ENCODE measurements at regions not wholly inside any gene's neighbourhood (a gene's known extent, or its start where the extent isn't known, plus 50 kb on each side); places are given as distances from the start of the nearest gene placed in this dataset.

DNA sequence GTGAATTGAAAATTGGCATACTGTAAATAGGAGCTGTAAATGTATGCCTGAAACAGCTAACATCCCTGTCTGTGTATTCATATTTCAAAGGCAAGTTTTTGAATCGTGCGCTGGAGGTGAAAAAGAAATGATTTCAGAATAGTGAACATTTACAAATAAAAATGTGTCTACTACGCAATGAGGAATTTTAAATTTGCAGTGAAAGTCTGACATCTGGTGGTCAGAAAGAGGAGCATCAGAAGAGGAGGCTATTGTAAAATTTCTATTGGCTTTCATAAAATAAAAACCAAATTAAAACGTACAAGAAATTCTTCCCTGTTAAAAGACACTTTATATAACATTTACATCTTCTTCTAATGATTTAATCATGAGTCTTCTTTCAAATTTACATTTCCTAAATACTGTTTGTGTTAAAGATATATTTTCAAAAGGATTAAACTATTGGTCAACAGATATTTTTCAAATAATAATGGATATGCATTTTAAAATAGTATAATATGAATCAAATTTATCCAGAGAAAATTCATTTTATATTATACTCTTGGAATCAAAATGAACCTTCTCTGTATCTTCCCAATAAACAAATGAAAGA lies 113.7 kb upstream of the RRP15 start:
- Mint-ChIP-seq H3K36me3 (ENCODE audit: low read depth) (no peaks in the 10 kb centered on the region), H3K27ac (no peak overlapping the region), H3K4me1 (ENCODE audit: low read depth) (no peaks in the 10 kb centered on the region), H3K9me3 (no peaks in the 10 kb centered on the region), H3K4me3 (no peak overlapping the region), H3K27me3 (ENCODE audit: insufficient read depth) (peaks cover 20% of the 10 kb centered on the region)
- intact Hi-C loops (cut with micrococcal nuclease) = no loop called here
- DNase-seq (ENCODE audit: low spot score) = no peak

DNA sequence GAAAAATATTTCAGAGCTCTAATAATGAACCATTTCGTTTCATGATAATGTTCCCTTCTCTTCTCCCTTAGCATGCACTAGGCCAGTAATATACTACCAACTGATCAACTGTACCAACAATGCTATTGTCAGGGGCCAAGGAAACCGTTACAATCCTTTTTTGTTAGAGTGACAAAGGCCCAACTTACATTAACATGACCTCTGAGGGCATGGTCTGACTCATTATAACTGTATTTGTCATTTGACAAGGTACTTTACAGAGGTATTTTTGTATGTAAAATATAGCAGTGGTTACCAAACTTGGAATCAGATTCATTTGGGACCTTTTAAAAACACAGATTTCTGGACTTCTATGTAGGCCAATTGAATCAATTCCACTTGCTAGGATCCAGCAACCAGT lies 102.6 kb upstream of the RRP15 start:
- Mint-ChIP-seq H3K27ac (no peak overlapping the region), H3K9me3 (no peaks in the 10 kb centered on the region)

DNA sequence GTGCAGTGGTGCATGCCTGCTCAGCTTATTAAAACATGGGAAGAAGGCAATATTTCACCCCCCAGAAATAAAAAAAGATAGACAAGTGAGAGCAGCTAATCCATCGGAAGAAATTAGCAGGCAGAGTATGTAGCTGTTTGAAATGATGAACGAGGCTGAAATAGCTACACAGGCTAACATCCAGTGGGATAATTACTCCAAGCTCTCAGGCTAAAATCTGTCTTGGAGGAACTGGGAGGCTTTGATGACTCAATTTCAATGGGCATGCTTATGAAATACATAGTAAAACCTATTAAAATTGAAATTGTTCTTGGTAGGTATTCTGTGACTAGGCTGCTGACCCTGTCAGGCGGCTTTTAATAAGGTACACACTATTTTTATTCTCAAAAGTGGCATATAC lies 84.1 kb upstream of the RRP15 start:
- Mint-ChIP-seq H3K9me3 (no peaks in the 10 kb centered on the region), H3K4me3 (no peak overlapping the region), H3K27me3 (ENCODE audit: insufficient read depth) (no peaks in the 10 kb centered on the region), H3K36me3 (ENCODE audit: low read depth) (no peaks in the 10 kb centered on the region), H3K27ac (no peak overlapping the region), H3K4me1 (ENCODE audit: low read depth) (no peaks in the 10 kb centered on the region)
- no peak for DNase-seq (ENCODE audit: low spot score)
- intact Hi-C loops (cut with micrococcal nuclease) = no loop called here

More for the DNA sequence above, 102.6 kb upstream of the RRP15 start:
- Mint-ChIP-seq H3K36me3 (ENCODE audit: low read depth) (no peaks in the 10 kb centered on the region), H3K4me3 (no peak overlapping the region), H3K4me1 (ENCODE audit: low read depth) (no peaks in the 10 kb centered on the region), H3K27me3 (ENCODE audit: insufficient read depth) (peaks cover 2% of the 10 kb centered on the region)
- intact Hi-C loops (cut with micrococcal nuclease) = no loop called here
- DNase-seq (ENCODE audit: low spot score) = no peak

DNA sequence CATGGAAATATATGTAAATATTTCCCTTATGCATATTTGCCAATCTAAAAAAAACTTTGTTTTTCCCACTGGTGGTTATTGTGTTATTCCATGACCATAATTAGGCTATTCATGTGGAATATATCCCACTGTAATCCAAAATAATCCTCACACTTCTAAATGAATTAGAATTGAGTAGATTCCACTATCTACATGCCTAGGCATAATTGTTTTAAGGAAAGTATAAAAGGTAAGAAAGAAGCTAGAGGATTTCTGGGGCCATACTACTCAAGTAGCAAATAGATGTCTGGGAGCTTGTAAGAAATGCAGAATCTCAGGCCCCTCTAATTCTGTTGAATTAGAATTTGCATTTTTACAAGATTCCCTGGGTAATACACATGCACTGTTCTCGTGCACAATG lies 83.5 kb upstream of the RRP15 start:
- Mint-ChIP-seq H3K27ac (no peak overlapping the region), H3K4me3 (no peak overlapping the region), H3K9me3 (no peaks in the 10 kb centered on the region), H3K36me3 (ENCODE audit: low read depth) (no peaks in the 10 kb centered on the region), H3K27me3 (ENCODE audit: insufficient read depth) (no peaks in the 10 kb centered on the region), H3K4me1 (ENCODE audit: low read depth) (no peaks in the 10 kb centered on the region)
- intact Hi-C loops (cut with micrococcal nuclease) = no loop called here
- DNase-seq (ENCODE audit: low spot score) = no peak

DNA sequence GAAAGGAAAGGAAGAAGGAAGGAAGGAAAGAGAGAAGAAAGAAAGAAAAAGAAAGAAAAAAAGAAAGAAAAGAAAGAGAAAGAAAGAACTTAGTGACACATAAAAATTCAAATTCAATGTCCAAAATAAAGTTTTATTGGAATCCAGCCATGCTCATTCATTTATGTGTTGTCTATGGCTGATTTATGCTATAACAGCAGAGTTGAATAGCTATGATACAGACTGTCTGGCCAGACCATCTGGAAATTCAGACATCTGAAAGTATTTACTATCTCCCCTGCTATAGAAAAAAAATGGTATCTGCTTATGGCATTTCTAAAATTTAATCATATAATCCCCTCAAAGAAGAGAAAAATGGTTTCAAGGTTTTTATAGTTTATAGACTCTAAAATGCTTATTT lies 79.4 kb upstream of the RRP15 start:
- intact Hi-C loops (cut with micrococcal nuclease) = no loop called here
- Mint-ChIP-seq H3K9me3 (no peaks in the 10 kb centered on the region), H3K27me3 (ENCODE audit: insufficient read depth) (no peaks in the 10 kb centered on the region), H3K36me3 (ENCODE audit: low read depth) (no peaks in the 10 kb centered on the region), H3K27ac (no peak overlapping the region), H3K4me3 (no peak overlapping the region), H3K4me1 (ENCODE audit: low read depth) (no peaks in the 10 kb centered on the region)
- no peak for DNase-seq (ENCODE audit: low spot score)

DNA sequence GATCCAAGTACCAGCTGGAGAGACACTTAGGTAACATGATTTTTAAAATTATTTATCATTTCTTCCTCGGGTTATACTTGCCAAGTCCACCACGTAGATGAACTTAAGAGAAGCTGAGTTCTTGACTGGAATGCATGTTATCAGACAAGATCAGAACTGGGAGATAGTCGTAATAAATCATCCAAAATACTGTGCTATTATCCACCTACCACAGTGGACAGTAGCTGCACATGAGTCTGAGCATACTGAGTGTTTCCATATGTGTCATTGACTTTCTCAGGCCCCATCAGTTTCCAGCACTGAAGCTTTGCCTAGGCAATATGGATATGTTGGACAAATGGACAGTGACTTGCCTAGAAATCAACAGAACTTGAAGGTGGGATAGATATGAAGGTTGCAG lies 77.9 kb upstream of the RRP15 start:
- intact Hi-C loops (cut with micrococcal nuclease) = no loop called here
- H3K36me3 Mint-ChIP-seq (ENCODE audit: low read depth) = no peaks in the 10 kb centered on the region
- no peak overlapping the region for H3K27ac Mint-ChIP-seq

DNA sequence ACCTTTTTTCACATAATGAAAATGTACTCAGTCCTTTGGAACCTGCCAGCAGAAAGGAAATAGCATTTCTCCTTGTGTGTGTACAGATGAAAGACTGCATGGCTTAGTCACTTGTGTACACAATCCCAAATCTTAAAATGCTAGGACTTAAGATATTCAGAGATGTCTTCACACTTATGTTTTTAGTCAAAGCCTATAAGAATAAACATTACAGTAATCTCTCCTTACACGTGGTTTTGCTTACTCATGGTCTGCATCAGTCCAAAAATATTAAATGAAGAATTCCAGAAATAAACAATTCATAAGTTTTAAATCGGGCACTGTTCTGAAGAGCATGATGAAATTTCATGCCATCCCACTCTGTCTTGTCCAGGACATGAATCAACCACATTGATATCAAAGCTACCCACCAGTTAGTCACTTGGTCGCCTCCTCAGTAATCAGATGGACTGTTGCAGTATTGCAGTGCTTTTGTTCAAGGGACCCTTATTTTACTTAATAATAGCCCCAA lies 75.7 kb upstream of the RRP15 start:
- Mint-ChIP-seq H3K9me3 (no peaks in the 10 kb centered on the region), H3K36me3 (ENCODE audit: low read depth) (no peaks in the 10 kb centered on the region)
- DNase-seq (ENCODE audit: low spot score) = no peak

More for the DNA sequence above, 77.9 kb upstream of the RRP15 start:
- no peak overlapping the region for H3K4me3 Mint-ChIP-seq
- no peak for DNase-seq (ENCODE audit: low spot score)
- H3K9me3 Mint-ChIP-seq = no peaks in the 10 kb centered on the region
- no peaks in the 10 kb centered on the region for H3K27me3 Mint-ChIP-seq (ENCODE audit: insufficient read depth)
- no peaks in the 10 kb centered on the region for H3K4me1 Mint-ChIP-seq (ENCODE audit: low read depth)

DNA sequence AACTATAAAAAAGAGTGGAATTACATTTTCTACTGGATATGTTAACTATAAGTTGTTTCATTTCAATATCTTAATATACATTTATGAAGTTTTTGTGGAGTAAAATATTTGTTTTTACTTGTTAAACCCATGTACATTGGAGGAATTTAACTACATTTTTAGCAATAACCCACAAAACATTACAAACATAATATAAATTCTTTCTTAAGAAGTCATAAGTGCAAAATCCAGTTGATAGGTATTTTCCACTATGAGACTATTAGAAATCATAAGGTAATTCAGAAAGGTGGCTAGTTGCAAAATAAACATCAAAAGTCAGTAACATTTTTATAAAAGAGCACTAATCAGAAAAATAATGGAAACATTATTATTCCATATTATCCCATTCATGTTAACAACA lies 73.9 kb upstream of the RRP15 start:
- no peak for DNase-seq (ENCODE audit: low spot score)
- intact Hi-C loops (cut with micrococcal nuclease) = no loop called here
- H3K4me3 Mint-ChIP-seq = no peak overlapping the region
- no peaks in the 10 kb centered on the region for H3K27me3 Mint-ChIP-seq (ENCODE audit: insufficient read depth)
- no peaks in the 10 kb centered on the region for H3K4me1 Mint-ChIP-seq (ENCODE audit: low read depth)
- no peaks in the 10 kb centered on the region for H3K9me3 Mint-ChIP-seq
- H3K36me3 Mint-ChIP-seq (ENCODE audit: low read depth) = no peaks in the 10 kb centered on the region
- H3K27ac Mint-ChIP-seq = no peak overlapping the region

More for the DNA sequence above, 75.7 kb upstream of the RRP15 start:
- Mint-ChIP-seq H3K4me3 (no peak overlapping the region), H3K4me1 (ENCODE audit: low read depth) (no peaks in the 10 kb centered on the region), H3K27me3 (ENCODE audit: insufficient read depth) (no peaks in the 10 kb centered on the region), H3K27ac (no peak overlapping the region)
- intact Hi-C loops (cut with micrococcal nuclease) = no loop called here

DNA sequence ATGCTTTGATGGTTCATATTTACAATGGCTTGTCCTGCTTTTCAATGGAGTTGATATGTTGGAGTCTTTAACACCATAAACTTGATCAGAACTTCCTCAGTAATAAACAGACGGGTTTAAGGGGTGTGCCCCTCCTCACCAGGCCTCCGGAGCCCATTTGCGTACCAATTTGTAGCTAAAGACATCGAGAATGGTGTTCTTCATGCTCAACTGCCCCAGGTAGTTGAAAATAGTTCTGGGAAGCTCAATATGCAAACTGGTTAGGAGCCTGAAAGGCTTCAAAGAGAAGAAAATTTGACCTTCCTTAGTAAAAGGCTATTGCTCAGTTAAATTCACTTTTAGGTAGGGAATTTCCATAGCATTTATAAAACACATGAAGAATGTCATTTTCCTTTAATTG lies 68.1 kb upstream of the RRP15 start:
- H3K27me3 Mint-ChIP-seq (ENCODE audit: insufficient read depth) = peaks cover 2% of the 10 kb centered on the region
- no peaks in the 10 kb centered on the region for H3K4me1 Mint-ChIP-seq (ENCODE audit: low read depth)
- no peaks in the 10 kb centered on the region for H3K9me3 Mint-ChIP-seq
- H3K4me3 Mint-ChIP-seq = no peak overlapping the region
- no peaks in the 10 kb centered on the region for H3K36me3 Mint-ChIP-seq (ENCODE audit: low read depth)
- DNase-seq (ENCODE audit: low spot score) = no peak
- no peak overlapping the region for H3K27ac Mint-ChIP-seq
- intact Hi-C loops (cut with micrococcal nuclease) = no loop called here

DNA sequence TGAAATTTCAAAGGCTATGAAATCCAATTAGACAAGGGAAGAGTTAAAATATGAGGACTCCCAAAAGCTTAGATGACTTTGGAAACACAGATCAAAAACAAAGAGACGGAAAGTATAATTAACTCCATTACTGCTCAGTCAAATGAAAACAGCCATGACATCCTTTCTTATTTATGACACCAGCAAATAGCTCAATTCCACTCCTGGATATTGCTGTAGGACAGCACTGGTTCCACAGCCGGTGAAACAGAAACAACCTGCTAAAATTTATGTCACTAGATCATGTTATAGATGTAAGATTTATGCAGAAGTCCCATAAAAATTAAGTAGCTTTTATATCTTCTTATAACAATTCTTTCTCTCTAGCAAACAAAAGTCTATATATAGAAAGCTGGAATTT lies 65.6 kb upstream of the RRP15 start:
- Mint-ChIP-seq H3K4me3 (no peak overlapping the region), H3K27me3 (ENCODE audit: insufficient read depth) (peaks cover 2% of the 10 kb centered on the region), H3K36me3 (ENCODE audit: low read depth) (no peaks in the 10 kb centered on the region), H3K9me3 (no peaks in the 10 kb centered on the region), H3K27ac (no peak overlapping the region), H3K4me1 (ENCODE audit: low read depth) (no peaks in the 10 kb centered on the region)
- no peak for DNase-seq (ENCODE audit: low spot score)
- intact Hi-C loops (cut with micrococcal nuclease) = no loop called here

DNA sequence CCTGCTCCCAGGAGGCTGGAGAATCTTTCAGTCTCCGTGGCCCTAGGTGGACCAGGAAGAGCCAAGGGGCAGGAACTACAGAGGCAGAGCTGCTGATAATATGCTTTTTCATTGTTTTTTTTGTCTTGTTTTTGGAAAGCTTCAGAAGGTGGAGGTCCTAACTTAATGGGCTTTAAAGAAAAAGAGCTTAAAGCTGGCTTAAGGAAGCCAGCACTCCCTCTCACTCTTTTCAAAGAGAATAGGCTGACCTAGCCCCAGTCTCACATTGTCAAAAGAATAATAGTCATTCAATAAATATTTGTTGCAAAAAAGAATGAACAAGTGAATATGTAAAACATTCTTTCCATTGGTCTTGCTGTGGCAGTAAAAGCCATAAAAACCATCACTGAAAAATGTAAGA lies 61.0 kb upstream of the RRP15 start:
- no peak for DNase-seq (ENCODE audit: low spot score)
- Mint-ChIP-seq H3K27ac (no peak overlapping the region), H3K4me3 (no peak overlapping the region), H3K36me3 (ENCODE audit: low read depth) (no peaks in the 10 kb centered on the region), H3K27me3 (ENCODE audit: insufficient read depth) (no peaks in the 10 kb centered on the region), H3K4me1 (ENCODE audit: low read depth) (no peaks in the 10 kb centered on the region), H3K9me3 (no peaks in the 10 kb centered on the region)
- intact Hi-C loops (cut with micrococcal nuclease) = no loop called here

DNA sequence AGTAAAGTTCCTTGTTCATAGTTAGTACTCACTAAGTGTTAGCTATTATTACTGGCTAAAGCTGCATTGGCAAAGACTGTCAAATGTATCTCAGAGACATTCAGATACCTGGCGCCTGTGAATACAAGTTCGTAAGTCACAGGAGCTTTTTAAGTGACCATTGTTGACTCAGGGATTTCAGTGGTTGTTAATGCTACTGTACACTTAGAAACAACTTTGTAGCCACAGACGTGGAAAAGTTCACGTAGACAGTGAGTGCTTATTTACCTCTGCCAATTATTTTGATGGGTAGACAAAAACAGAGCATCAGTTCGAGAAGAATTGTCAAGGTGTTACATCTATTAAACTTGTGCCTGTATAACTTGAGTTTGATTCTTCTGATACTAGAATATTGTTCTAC lies 59.1 kb upstream of the RRP15 start:
- Mint-ChIP-seq H3K27me3 (ENCODE audit: insufficient read depth) (no peaks in the 10 kb centered on the region), H3K4me1 (ENCODE audit: low read depth) (no peaks in the 10 kb centered on the region), H3K36me3 (ENCODE audit: low read depth) (no peaks in the 10 kb centered on the region), H3K27ac (no peak overlapping the region), H3K4me3 (no peak overlapping the region), H3K9me3 (no peaks in the 10 kb centered on the region)
- intact Hi-C loops (cut with micrococcal nuclease) = no loop called here
- DNase-seq (ENCODE audit: low spot score) = no peak
